ENCODE measurements at regions not wholly inside any gene's neighbourhood (a gene's known extent, or its start where the extent isn't known, plus 50 kb on each side); places are given as distances from the start of the nearest gene placed in this dataset.

GRCh38 chr2:119065146-119065545 is 93.4 kb downstream of the C1QL2 start:
- no peak for DNase-seq
- ChIA-PET CTCF (no interaction called here), POLR2A (no interaction called here)
- H3K4me3 ChIP-seq (ENCODE audit: control insufficient read depth in 1 of 7, extremely low read depth in 1 of 7, insufficient read depth in 4 of 7, low read depth in 2 of 7, low read length in 6 of 7), result no peak overlapping the region
- H3K9me3 ChIP-seq (ENCODE audit: control extremely low read depth in 1 of 5, control insufficient read depth in 4 of 5, insufficient read depth in 2 of 5, low read depth in 1 of 5, low read length in 4 of 5), result no peaks in the 10 kb centered on the region
- H3K4me1 ChIP-seq (ENCODE audit: control extremely low read depth in 1 of 4, control insufficient read depth in 4 of 4, insufficient read depth in 4 of 4, low read length in 3 of 4), result no peaks in the 10 kb centered on the region
- H3K36me3 ChIP-seq (ENCODE audit: control insufficient read depth in 4 of 4, insufficient read depth in 4 of 4, low read length in 3 of 4), result no peaks in the 10 kb centered on the region
- no peak overlapping the region for H3K27ac ChIP-seq (ENCODE audit: insufficient read depth in 1 of 2, low read depth in 1 of 2, low read length in 2 of 2, poor library complexity in 1 of 2, severe bottlenecking in 2 of 2)
- H3K27me3 ChIP-seq (replicated peaks in 2 of 5; ENCODE audit: control insufficient read depth in 4 of 5, insufficient read depth in 5 of 5, low read length in 4 of 5), result peaks cover 0 to 11% (median 4%) of the 10 kb centered on the region in 5 experiments

- H3K9me3 ChIP-seq (ENCODE audit: control extremely low read depth in 1 of 5, control insufficient read depth in 4 of 5, insufficient read depth in 2 of 5, low read depth in 1 of 5, low read length in 4 of 5), result no peaks in the 10 kb centered on the region
- WGBS (ENCODE audit: insufficient coverage), result 100% methylated on average over 1 of the region's 1 CpG
- H3K4me3 ChIP-seq (ENCODE audit: control insufficient read depth in 1 of 7, extremely low read depth in 1 of 7, insufficient read depth in 4 of 7, low read depth in 2 of 7, low read length in 6 of 7), result no peak overlapping the region
- POLR2A ChIA-PET, result no interaction called here
- no peak for DNase-seq
- H3K27me3 ChIP-seq (replicated peaks in 2 of 5; ENCODE audit: control insufficient read depth in 4 of 5, insufficient read depth in 5 of 5, low read length in 4 of 5), result peaks cover 0 to 10% (median 4%) of the 10 kb centered on the region in 5 experiments
- CTCF ChIA-PET, result no interaction called here
- H3K36me3 ChIP-seq (ENCODE audit: control insufficient read depth in 4 of 4, insufficient read depth in 4 of 4, low read length in 3 of 4), result no peaks in the 10 kb centered on the region
- no peak overlapping the region for H3K27ac ChIP-seq (ENCODE audit: insufficient read depth in 1 of 2, low read depth in 1 of 2, low read length in 2 of 2, poor library complexity in 1 of 2, severe bottlenecking in 2 of 2)
- H3K4me1 ChIP-seq (ENCODE audit: control extremely low read depth in 1 of 4, control insufficient read depth in 4 of 4, insufficient read depth in 4 of 4, low read length in 3 of 4), result no peaks in the 10 kb centered on the region
These were observed 94.0 kb downstream of the C1QL2 start for GRCh38 chr2:119064567-119064966.

- no peaks in the 10 kb centered on the region for H3K4me1 ChIP-seq (ENCODE audit: control extremely low read depth in 1 of 4, control insufficient read depth in 4 of 4, insufficient read depth in 4 of 4, low read length in 3 of 4)
- ChIA-PET POLR2A (no interaction called here), CTCF (no interaction called here)
- no peaks in the 10 kb centered on the region for H3K9me3 ChIP-seq (ENCODE audit: control extremely low read depth in 1 of 5, control insufficient read depth in 4 of 5, insufficient read depth in 2 of 5, low read depth in 1 of 5, low read length in 4 of 5)
- H3K4me3 ChIP-seq (ENCODE audit: control insufficient read depth in 1 of 7, extremely low read depth in 1 of 7, insufficient read depth in 4 of 7, low read depth in 2 of 7, low read length in 6 of 7), result no peak overlapping the region
- no peak overlapping the region for H3K27ac ChIP-seq (ENCODE audit: insufficient read depth in 1 of 2, low read depth in 1 of 2, low read length in 2 of 2, poor library complexity in 1 of 2, severe bottlenecking in 2 of 2)
- H3K27me3 ChIP-seq (replicated peaks in 2 of 5; ENCODE audit: control insufficient read depth in 4 of 5, insufficient read depth in 5 of 5, low read length in 4 of 5), result peaks cover 0 to 9% (median 4%) of the 10 kb centered on the region in 5 experiments
- WGBS (ENCODE audit: insufficient coverage), result 89% methylated on average over 3 of the region's 3 CpGs
- no peak for DNase-seq
- H3K36me3 ChIP-seq (ENCODE audit: control insufficient read depth in 4 of 4, insufficient read depth in 4 of 4, low read length in 3 of 4), result no peaks in the 10 kb centered on the region
These were observed 95.4 kb downstream of the C1QL2 start for GRCh38 chr2:119063177-119063576.

- ChIA-PET POLR2A (no interaction called here), CTCF (no interaction called here)
These were observed 95.9 kb downstream of the C1QL2 start for GRCh38 chr2:119062652-119063051.

GRCh38 chr2:119062179-119062578 is 96.4 kb downstream of the C1QL2 start:
- DNase-seq, result no peak
- POLR2A ChIA-PET, result no interaction called here
- WGBS (ENCODE audit: insufficient coverage), result no CpG with 5 or more reads among the region's 2 CpGs

More at GRCh38 chr2:119062652-119063051, 95.9 kb downstream of the C1QL2 start:
- no peaks in the 10 kb centered on the region for H3K9me3 ChIP-seq (ENCODE audit: control extremely low read depth in 1 of 5, control insufficient read depth in 4 of 5, insufficient read depth in 2 of 5, low read depth in 1 of 5, low read length in 4 of 5)
- H3K4me1 ChIP-seq (ENCODE audit: control extremely low read depth in 1 of 4, control insufficient read depth in 4 of 4, insufficient read depth in 4 of 4, low read length in 3 of 4), result no peaks in the 10 kb centered on the region
- 100% methylated on average over 2 of the region's 3 CpGs for WGBS (ENCODE audit: insufficient coverage)
- peaks cover 0 to 7% (median 3%) of the 10 kb centered on the region in 5 experiments for H3K27me3 ChIP-seq (replicated peaks in 2 of 5; ENCODE audit: control insufficient read depth in 4 of 5, insufficient read depth in 5 of 5, low read length in 4 of 5)
- no peak overlapping the region for H3K27ac ChIP-seq (ENCODE audit: insufficient read depth in 1 of 2, low read depth in 1 of 2, low read length in 2 of 2, poor library complexity in 1 of 2, severe bottlenecking in 2 of 2)
- no peak overlapping the region for H3K4me3 ChIP-seq (ENCODE audit: control insufficient read depth in 1 of 7, extremely low read depth in 1 of 7, insufficient read depth in 4 of 7, low read depth in 2 of 7, low read length in 6 of 7)
- DNase-seq, result no peak
- no peaks in the 10 kb centered on the region for H3K36me3 ChIP-seq (ENCODE audit: control insufficient read depth in 4 of 4, insufficient read depth in 4 of 4, low read length in 3 of 4)

DNA sequence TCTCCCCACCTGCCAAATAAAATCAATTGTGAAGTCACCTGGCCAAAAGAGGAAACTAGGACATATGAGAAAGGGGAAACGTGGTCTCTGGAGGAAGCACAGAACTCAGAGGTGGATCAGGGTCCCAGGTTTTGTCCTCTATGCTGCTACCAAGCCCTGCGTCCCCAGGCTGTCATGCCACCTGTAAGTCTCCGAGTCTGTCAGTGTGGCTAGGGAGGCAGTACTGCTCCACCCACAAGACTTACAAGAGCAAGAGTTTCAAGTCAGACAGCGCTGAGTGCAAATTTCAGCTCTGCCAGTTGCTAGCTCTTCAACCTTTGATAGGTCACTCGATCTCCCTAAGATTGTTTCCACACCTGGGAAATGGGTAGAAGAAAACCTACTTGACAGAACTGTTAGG is 98.6 kb downstream of the C1QL2 start:
- Histone ChIP-seq H3K4me3 (ENCODE audit: control insufficient read depth in 1 of 7, extremely low read depth in 1 of 7, insufficient read depth in 4 of 7, low read depth in 2 of 7, low read length in 6 of 7) (no peak overlapping the region), H3K27me3 (replicated peaks in 2 of 5; ENCODE audit: control insufficient read depth in 4 of 5, insufficient read depth in 5 of 5, low read length in 4 of 5) (peaks cover 0 to 7% (median 3%) of the 10 kb centered on the region in 5 experiments), H3K4me1 (ENCODE audit: control extremely low read depth in 1 of 4, control insufficient read depth in 4 of 4, insufficient read depth in 4 of 4, low read length in 3 of 4) (no peaks in the 10 kb centered on the region), H3K36me3 (ENCODE audit: control insufficient read depth in 4 of 4, insufficient read depth in 4 of 4, low read length in 3 of 4) (no peaks in the 10 kb centered on the region), H3K9me3 (ENCODE audit: control extremely low read depth in 1 of 5, control insufficient read depth in 4 of 5, insufficient read depth in 2 of 5, low read depth in 1 of 5, low read length in 4 of 5) (no peaks in the 10 kb centered on the region), H3K27ac (ENCODE audit: insufficient read depth in 1 of 2, low read depth in 1 of 2, low read length in 2 of 2, poor library complexity in 1 of 2, severe bottlenecking in 2 of 2) (no peak overlapping the region)
- CTCF ChIA-PET, result no interaction called here
- POLR2A ChIA-PET, result no interaction called here
- 63% methylated on average over 3 of the region's 5 CpGs for WGBS (ENCODE audit: insufficient coverage)
- no peak for DNase-seq

More at GRCh38 chr2:119062179-119062578, 96.4 kb downstream of the C1QL2 start:
- CTCF ChIA-PET, result no interaction called here
- Histone ChIP-seq H3K4me3 (ENCODE audit: control insufficient read depth in 1 of 7, extremely low read depth in 1 of 7, insufficient read depth in 4 of 7, low read depth in 2 of 7, low read length in 6 of 7) (no peak overlapping the region), H3K9me3 (ENCODE audit: control extremely low read depth in 1 of 5, control insufficient read depth in 4 of 5, insufficient read depth in 2 of 5, low read depth in 1 of 5, low read length in 4 of 5) (no peaks in the 10 kb centered on the region), H3K36me3 (ENCODE audit: control insufficient read depth in 4 of 4, insufficient read depth in 4 of 4, low read length in 3 of 4) (no peaks in the 10 kb centered on the region), H3K4me1 (ENCODE audit: control extremely low read depth in 1 of 4, control insufficient read depth in 4 of 4, insufficient read depth in 4 of 4, low read length in 3 of 4) (no peaks in the 10 kb centered on the region), H3K27ac (ENCODE audit: insufficient read depth in 1 of 2, low read depth in 1 of 2, low read length in 2 of 2, poor library complexity in 1 of 2, severe bottlenecking in 2 of 2) (no peak overlapping the region), H3K27me3 (replicated peaks in 2 of 5; ENCODE audit: control insufficient read depth in 4 of 5, insufficient read depth in 5 of 5, low read length in 4 of 5) (peaks cover 0 to 7% (median 1%) of the 10 kb centered on the region in 5 experiments)

- POLR2A ChIA-PET, result no interaction called here
- DNase-seq, result no peak
- WGBS (ENCODE audit: insufficient coverage), result 68% methylated on average over 4 of the region's 6 CpGs
- CTCF ChIA-PET, result no interaction called here
- Histone ChIP-seq H3K27me3 (replicated peaks in 2 of 5; ENCODE audit: control insufficient read depth in 4 of 5, insufficient read depth in 5 of 5, low read length in 4 of 5) (peaks cover 0 to 7% (median 3%) of the 10 kb centered on the region in 5 experiments), H3K4me1 (ENCODE audit: control extremely low read depth in 1 of 4, control insufficient read depth in 4 of 4, insufficient read depth in 4 of 4, low read length in 3 of 4) (no peaks in the 10 kb centered on the region), H3K4me3 (ENCODE audit: control insufficient read depth in 1 of 7, extremely low read depth in 1 of 7, insufficient read depth in 4 of 7, low read depth in 2 of 7, low read length in 6 of 7) (no peak overlapping the region), H3K36me3 (ENCODE audit: control insufficient read depth in 4 of 4, insufficient read depth in 4 of 4, low read length in 3 of 4) (no peaks in the 10 kb centered on the region), H3K9me3 (ENCODE audit: control extremely low read depth in 1 of 5, control insufficient read depth in 4 of 5, insufficient read depth in 2 of 5, low read depth in 1 of 5, low read length in 4 of 5) (peaks cover 0 to 1% (median 0%) of the 10 kb centered on the region in 5 experiments), H3K27ac (ENCODE audit: insufficient read depth in 1 of 2, low read depth in 1 of 2, low read length in 2 of 2, poor library complexity in 1 of 2, severe bottlenecking in 2 of 2) (no peak overlapping the region)
These were observed 99.3 kb downstream of the C1QL2 start for GRCh38 chr2:119059287-119059686.

All from common myeloid progenitor, CD34-positive (primary cell).